SK-N-SH (cell line): ENCODE measurements at regions not wholly inside any gene's neighbourhood (a gene's known extent, or its start where the extent isn't known, plus 50 kb on each side); places are given as distances from the start of the nearest gene placed in this dataset.

ENCODE experiments used
- EP300 ChIP-seq, 2 experiments: IDR thresholded peaks; 2 replicates each; pipeline versions ENCODE4 v1.4.0 to v1.6.1; 2012; ENCODE audit warnings: borderline replicate concordance in 1 of 2, low read depth in 1 of 2, low read length in 1 of 2
- EZH2phosphoT487 ChIP-seq: fragments of 200-600 bp; sonication (generic); IDR thresholded peaks from 2 replicates; pipeline ENCODE4 v1.6.1; 2017; ENCODE audit warnings: low read depth, mixed run types, mild to moderate bottlenecking, antibody characterized with exemption, moderate library complexity, borderline replicate concordance
- MAX ChIP-seq: IDR thresholded peaks from 2 replicates; pipeline ENCODE4 v1.4.0; 2012; ENCODE audit warnings: low read depth
- MEF2A ChIP-seq: IDR thresholded peaks from 2 replicates; pipeline ENCODE4 v1.4.0; 2012; ENCODE audit warnings: low read depth, borderline replicate concordance
- NFIC ChIP-seq: IDR thresholded peaks from 2 replicates; pipeline ENCODE4 v1.4.0; 2012; ENCODE audit warnings: borderline replicate concordance
- NRF1 ChIP-seq: IDR thresholded peaks from 2 replicates; pipeline ENCODE4 v1.6.1; 2012; ENCODE audit warnings: low read depth, mild to moderate bottlenecking, low read length
- RCOR1 ChIP-seq: fragments of 150-350 bp; IDR thresholded peaks from 2 replicates; pipeline ENCODE4 v1.6.1; 2017; ENCODE audit warnings: antibody characterized with exemption, low read length
- REST ChIP-seq: IDR thresholded peaks from 2 replicates; pipeline ENCODE4 v1.6.1; 2012; ENCODE audit warnings: mild to moderate bottlenecking, low read depth, low read length, moderate library complexity
- SIN3A ChIP-seq: IDR thresholded peaks from 2 replicates; pipeline ENCODE4 v1.6.1; 2012; ENCODE audit warnings: low read depth, mild to moderate bottlenecking, low read length, moderate library complexity, borderline replicate concordance
- SMC3 ChIP-seq: IDR thresholded peaks from 2 replicates; pipeline ENCODE4 v1.6.1; 2012; ENCODE audit warnings: low read depth, low read length, improper control_type of control experiment
- TAF1 ChIP-seq: IDR thresholded peaks from 2 replicates; pipeline ENCODE4 v1.6.1; 2012; ENCODE audit warnings: low read depth, mild to moderate bottlenecking, low read length, moderate library complexity, borderline replicate concordance
- TCF12 ChIP-seq: IDR thresholded peaks from 2 replicates; pipeline ENCODE4 v1.4.0; 2012
- TF ChIP-seq, protein P1 (sequence below): fragments of 200-600 bp; sonication (generic); IDR thresholded peaks from 2 replicates; pipeline ENCODE4 v1.6.1; 2017; ENCODE audit warnings: antibody characterized with exemption, mild to moderate bottlenecking, moderate library complexity
- TF ChIP-seq, protein P2 (sequence below): IDR thresholded peaks from 2 replicates; pipeline ENCODE4 v1.4.0; 2012; ENCODE audit warnings: low read depth, borderline replicate concordance

DNA sequence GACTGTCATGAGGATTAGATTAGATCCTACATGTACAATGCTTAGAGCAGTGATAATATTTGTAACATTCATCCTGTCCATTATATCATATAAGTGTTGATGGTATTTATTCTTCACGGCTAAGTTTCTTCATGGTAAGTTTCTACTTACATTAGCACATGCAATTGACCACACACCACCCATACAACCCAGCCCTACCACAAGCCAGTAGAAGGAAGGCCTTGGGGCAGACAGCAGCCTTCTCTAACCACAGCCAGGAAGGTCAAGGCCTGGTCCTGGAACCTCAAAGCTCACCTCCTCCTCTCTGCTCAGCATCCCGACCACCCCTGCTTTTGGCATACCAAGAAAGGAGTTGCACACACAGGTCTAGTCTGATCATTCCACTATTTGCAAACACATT is 245.2 kb upstream of the SDK2 start:
- TF ChIP-seq, protein P1, sequence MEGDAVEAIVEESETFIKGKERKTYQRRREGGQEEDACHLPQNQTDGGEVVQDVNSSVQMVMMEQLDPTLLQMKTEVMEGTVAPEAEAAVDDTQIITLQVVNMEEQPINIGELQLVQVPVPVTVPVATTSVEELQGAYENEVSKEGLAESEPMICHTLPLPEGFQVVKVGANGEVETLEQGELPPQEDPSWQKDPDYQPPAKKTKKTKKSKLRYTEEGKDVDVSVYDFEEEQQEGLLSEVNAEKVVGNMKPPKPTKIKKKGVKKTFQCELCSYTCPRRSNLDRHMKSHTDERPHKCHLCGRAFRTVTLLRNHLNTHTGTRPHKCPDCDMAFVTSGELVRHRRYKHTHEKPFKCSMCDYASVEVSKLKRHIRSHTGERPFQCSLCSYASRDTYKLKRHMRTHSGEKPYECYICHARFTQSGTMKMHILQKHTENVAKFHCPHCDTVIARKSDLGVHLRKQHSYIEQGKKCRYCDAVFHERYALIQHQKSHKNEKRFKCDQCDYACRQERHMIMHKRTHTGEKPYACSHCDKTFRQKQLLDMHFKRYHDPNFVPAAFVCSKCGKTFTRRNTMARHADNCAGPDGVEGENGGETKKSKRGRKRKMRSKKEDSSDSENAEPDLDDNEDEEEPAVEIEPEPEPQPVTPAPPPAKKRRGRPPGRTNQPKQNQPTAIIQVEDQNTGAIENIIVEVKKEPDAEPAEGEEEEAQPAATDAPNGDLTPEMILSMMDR, result no peak
- no peak for TF ChIP-seq EZH2phosphoT487
- TF ChIP-seq TCF12, result no peak
- no peak for TF ChIP-seq SIN3A
- TF ChIP-seq NRF1, result no peak
- no peak for TF ChIP-seq TAF1
- no peak for TF ChIP-seq MAX
- no peak for TF ChIP-seq RCOR1
- TF ChIP-seq REST, result no peak
- no peak for TF ChIP-seq EP300 (IDR thresholded peaks at IDR 0.05; ENCODE audit: borderline replicate concordance in 1 of 2, low read depth in 1 of 2, low read length in 1 of 2)
- no peak for TF ChIP-seq MEF2A
- TF ChIP-seq NFIC, result no peak
- TF ChIP-seq SMC3, result no peak
- TF ChIP-seq, protein P2, sequence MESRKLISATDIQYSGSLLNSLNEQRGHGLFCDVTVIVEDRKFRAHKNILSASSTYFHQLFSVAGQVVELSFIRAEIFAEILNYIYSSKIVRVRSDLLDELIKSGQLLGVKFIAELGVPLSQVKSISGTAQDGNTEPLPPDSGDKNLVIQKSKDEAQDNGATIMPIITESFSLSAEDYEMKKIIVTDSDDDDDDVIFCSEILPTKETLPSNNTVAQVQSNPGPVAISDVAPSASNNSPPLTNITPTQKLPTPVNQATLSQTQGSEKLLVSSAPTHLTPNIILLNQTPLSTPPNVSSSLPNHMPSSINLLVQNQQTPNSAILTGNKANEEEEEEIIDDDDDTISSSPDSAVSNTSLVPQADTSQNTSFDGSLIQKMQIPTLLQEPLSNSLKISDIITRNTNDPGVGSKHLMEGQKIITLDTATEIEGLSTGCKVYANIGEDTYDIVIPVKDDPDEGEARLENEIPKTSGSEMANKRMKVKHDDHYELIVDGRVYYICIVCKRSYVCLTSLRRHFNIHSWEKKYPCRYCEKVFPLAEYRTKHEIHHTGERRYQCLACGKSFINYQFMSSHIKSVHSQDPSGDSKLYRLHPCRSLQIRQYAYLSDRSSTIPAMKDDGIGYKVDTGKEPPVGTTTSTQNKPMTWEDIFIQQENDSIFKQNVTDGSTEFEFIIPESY, result no peak
